ENCODE measurements at regions not wholly inside any gene's neighbourhood (a gene's known extent, or its start where the extent isn't known, plus 50 kb on each side); places are given as distances from the start of the nearest gene placed in this dataset.
A peak's percentile ranks its signal among the peaks of the same experiment; 100 is the strongest.

- intact Hi-C loops (cut with DNase I): no loop called here
- ATAC-seq (peak; percentile 87), DNase-seq (ENCODE audit: low spot score) (no peak)
These were observed 354.9 kb downstream of the BMPER start for GRCh38 chr7:34260279-34260678.

- intact Hi-C loops (cut with DNase I): no loop called here
- DNase-seq (ENCODE audit: low spot score) (no peak), ATAC-seq (no peak)
These were observed 357.8 kb downstream of the BMPER start for GRCh38 chr7:34263168-34263567.

GRCh38 chr7:34269084-34269483 lies 363.7 kb downstream of the BMPER start:
- DNase-seq (ENCODE audit: low spot score) (no peak), ATAC-seq (no peak)
- intact Hi-C loops (cut with DNase I): no loop called here

GRCh38 chr7:34275624-34276023 lies 370.3 kb downstream of the BMPER start:
- no peak for DNase-seq (ENCODE audit: low spot score)
- intact Hi-C loops (cut with DNase I): no loop called here
- ATAC-seq: no peak

- DNase-seq (ENCODE audit: low spot score) (no peak), ATAC-seq (no peak)
- intact Hi-C loops (cut with DNase I): no loop called here
These were observed 371.9 kb downstream of the BMPER start for GRCh38 chr7:34277016-34277802.

- DNase-seq (ENCODE audit: low spot score) (no peak), ATAC-seq (no peak)
- intact Hi-C loops (cut with DNase I): no loop called here
These were observed 372.5 kb downstream of the BMPER start for GRCh38 chr7:34277803-34278199.

- intact Hi-C loops (cut with DNase I): no loop called here
- DNase-seq (ENCODE audit: low spot score) (no peak), ATAC-seq (no peak)
These were observed 375.9 kb downstream of the BMPER start for GRCh38 chr7:34281260-34281659.

- DNase-seq (ENCODE audit: low spot score) (no peak), ATAC-seq (no peak)
- intact Hi-C loops (cut with DNase I): no loop called here
These were observed 375.7 kb upstream of the NPSR1 start for GRCh38 chr7:34282271-34282670.

GRCh38 chr7:34296663-34297062 lies 361.4 kb upstream of the NPSR1 start:
- intact Hi-C loops (cut with DNase I): no loop called here
- no peak for DNase-seq (ENCODE audit: low spot score)
- no peak for ATAC-seq

- no peak for ATAC-seq
- DNase-seq (ENCODE audit: low spot score): no peak
- intact Hi-C loops (cut with DNase I): no loop called here
These were observed 359.5 kb upstream of the NPSR1 start for GRCh38 chr7:34298492-34299013.

- intact Hi-C loops (cut with DNase I): no loop called here
- DNase-seq (ENCODE audit: low spot score) (no peak), ATAC-seq (no peak)
These were observed 359.0 kb upstream of the NPSR1 start for GRCh38 chr7:34299066-34299465.

- DNase-seq (ENCODE audit: low spot score) (no peak), ATAC-seq (no peak)
- intact Hi-C loops (cut with DNase I): no loop called here
These were observed 350.5 kb upstream of the NPSR1 start for GRCh38 chr7:34307540-34307939.

- DNase-seq (ENCODE audit: low spot score) (no peak), ATAC-seq (no peak)
- intact Hi-C loops (cut with DNase I): no loop called here
These were observed 349.4 kb upstream of the NPSR1 start for GRCh38 chr7:34308595-34308994.

- intact Hi-C loops (cut with DNase I): no loop called here
- no peak for DNase-seq (ENCODE audit: low spot score)
- no peak for ATAC-seq
These were observed 348.9 kb upstream of the NPSR1 start for GRCh38 chr7:34309116-34309515.

- intact Hi-C loops (cut with DNase I): no loop called here
- ATAC-seq (no peak), DNase-seq (ENCODE audit: low spot score) (no peak)
These were observed 348.4 kb upstream of the NPSR1 start for GRCh38 chr7:34309584-34309983.

- DNase-seq (ENCODE audit: low spot score) (no peak), ATAC-seq (no peak)
- intact Hi-C loops (cut with DNase I): no loop called here
These were observed 346.4 kb upstream of the NPSR1 start for GRCh38 chr7:34311591-34311990.

- intact Hi-C loops (cut with DNase I): no loop called here
- DNase-seq (ENCODE audit: low spot score) (no peak), ATAC-seq (no peak)
These were observed 345.4 kb upstream of the NPSR1 start for GRCh38 chr7:34312624-34313023.

- ATAC-seq (no peak), DNase-seq (ENCODE audit: low spot score) (no peak)
- intact Hi-C loops (cut with DNase I): no loop called here
These were observed 344.7 kb upstream of the NPSR1 start for GRCh38 chr7:34313289-34313688.

GRCh38 chr7:34315032-34315431 lies 343.0 kb upstream of the NPSR1 start:
- intact Hi-C loops (cut with DNase I): no loop called here
- no peak for DNase-seq (ENCODE audit: low spot score)
- ATAC-seq: no peak

- intact Hi-C loops (cut with DNase I): no loop called here
- ATAC-seq: no peak
- no peak for DNase-seq (ENCODE audit: low spot score)
These were observed 341.0 kb upstream of the NPSR1 start for GRCh38 chr7:34317039-34317438.

GRCh38 chr7:34320412-34320811 lies 337.6 kb upstream of the NPSR1 start:
- ATAC-seq (no peak), DNase-seq (ENCODE audit: low spot score) (no peak)
- intact Hi-C loops (cut with DNase I): no loop called here
